HFF-Myc (cell line): ENCODE measurements at regions not wholly inside any gene's neighbourhood (a gene's known extent, or its start where the extent isn't known, plus 50 kb on each side); places are given as distances from the start of the nearest gene placed in this dataset.

Experiments
- DNase-seq: peaks from one replicate; pipeline ENCODE4 v3.0.0-alpha.2; 2011; ENCODE audit warnings: low read depth; ENCODE audit errors: extremely low read depth
- H3K4me3 ChIP-seq: replicated peaks from 2 replicates; pipeline ENCODE4 v1.5.1; 2011; ENCODE audit warnings: low read depth, mild to moderate bottlenecking, control low read depth, low read length
- TF ChIP-seq, protein P1 (sequence below): IDR thresholded peaks from 2 replicates; pipeline ENCODE4 v1.5.1; 2012; ENCODE audit warnings: mild to moderate bottlenecking, low read depth, low read length, control low read depth; ENCODE audit errors: missing control alignments

- H3K4me3 ChIP-seq: no peak overlapping the region
- TF ChIP-seq, protein P1, sequence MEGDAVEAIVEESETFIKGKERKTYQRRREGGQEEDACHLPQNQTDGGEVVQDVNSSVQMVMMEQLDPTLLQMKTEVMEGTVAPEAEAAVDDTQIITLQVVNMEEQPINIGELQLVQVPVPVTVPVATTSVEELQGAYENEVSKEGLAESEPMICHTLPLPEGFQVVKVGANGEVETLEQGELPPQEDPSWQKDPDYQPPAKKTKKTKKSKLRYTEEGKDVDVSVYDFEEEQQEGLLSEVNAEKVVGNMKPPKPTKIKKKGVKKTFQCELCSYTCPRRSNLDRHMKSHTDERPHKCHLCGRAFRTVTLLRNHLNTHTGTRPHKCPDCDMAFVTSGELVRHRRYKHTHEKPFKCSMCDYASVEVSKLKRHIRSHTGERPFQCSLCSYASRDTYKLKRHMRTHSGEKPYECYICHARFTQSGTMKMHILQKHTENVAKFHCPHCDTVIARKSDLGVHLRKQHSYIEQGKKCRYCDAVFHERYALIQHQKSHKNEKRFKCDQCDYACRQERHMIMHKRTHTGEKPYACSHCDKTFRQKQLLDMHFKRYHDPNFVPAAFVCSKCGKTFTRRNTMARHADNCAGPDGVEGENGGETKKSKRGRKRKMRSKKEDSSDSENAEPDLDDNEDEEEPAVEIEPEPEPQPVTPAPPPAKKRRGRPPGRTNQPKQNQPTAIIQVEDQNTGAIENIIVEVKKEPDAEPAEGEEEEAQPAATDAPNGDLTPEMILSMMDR: no peak
- DNase-seq: no peak
These were observed 77.6 kb upstream of the A1CF start for GRCh38 chr10:50963063-50963462.

DNA sequence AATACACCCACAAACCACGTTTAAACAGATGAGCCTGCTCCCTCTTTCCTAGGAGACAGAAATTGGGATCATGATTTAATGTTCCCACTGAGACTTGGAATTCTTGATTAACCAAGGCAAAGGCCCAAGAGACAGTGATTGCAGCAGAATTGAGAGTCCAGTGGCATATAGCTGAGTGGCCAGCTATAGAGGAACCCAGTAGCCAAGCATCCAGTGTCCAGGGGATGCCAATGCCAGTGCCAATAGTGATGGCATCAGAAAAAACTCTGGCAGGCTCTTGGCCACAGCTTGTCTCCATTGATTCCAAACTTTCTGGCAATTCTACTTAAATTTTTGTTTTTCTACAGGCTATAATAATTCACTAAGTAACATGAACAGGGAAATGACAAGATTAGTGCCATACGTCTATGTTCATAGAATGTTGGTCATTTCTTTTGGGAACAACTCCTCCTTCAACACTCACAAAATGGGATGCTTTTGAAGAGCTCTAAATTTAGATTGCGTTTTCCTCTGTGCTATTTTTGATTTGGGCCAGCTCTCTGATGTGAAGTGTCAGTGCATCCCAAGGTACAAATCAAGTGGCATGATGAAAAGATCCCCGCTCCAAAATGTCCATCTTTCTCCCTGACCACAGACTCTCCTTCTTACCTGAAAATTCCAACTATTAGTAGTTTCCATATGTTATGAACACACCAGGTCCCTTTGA lies 83.1 kb upstream of the A1CF start:
- DNase-seq: no peak
- TF ChIP-seq, protein P1: no peak
- H3K4me3 ChIP-seq: no peak overlapping the region

DNA sequence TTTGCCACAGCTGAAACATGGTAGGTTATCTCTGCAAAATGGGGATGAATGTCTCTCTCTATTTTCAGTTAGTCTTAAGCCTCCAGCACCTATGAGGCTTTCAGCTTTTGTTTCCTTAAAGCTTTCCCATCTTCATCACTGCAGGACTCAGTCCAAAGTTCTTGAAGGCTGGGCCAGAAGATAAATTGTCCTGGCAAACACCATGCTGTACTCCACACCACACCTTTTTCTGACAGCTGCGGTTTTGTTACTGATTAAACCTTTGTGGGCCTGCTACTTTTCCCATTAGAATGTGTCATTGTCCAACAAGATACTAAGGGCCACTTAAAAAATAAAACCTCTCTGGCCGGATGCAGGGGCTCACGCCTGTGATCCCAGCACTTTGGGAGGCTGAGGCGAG lies 87.2 kb upstream of the A1CF start:
- DNase-seq: no peak
- TF ChIP-seq, protein P1: no peak
- H3K4me3 ChIP-seq: no peak overlapping the region

DNA sequence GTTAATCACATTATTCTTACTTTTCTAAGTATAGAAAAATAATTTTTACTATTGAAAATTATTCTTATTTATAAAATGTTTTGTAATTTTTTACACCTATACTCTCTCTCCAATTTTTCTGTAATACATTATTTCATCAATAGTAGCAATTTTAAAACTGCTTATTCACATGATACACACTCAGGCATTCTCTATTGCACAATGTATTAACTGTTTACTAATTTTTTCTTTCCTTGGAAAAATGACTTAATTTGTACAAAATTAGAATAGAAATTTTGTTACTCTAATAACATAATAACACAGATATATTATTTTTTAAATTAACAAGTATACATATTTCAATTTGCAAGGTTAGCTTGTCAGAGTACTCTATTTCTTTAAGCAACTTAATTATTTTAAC lies 92.9 kb upstream of the PRKG1 start:
- no peak overlapping the region for H3K4me3 ChIP-seq
- TF ChIP-seq, protein P1: no peak
- no peak for DNase-seq

GRCh38 chr10:50981904-50982303 lies 92.4 kb upstream of the PRKG1 start:
- TF ChIP-seq, protein P1: no peak
- H3K4me3 ChIP-seq: no peak overlapping the region
- no peak for DNase-seq

DNA sequence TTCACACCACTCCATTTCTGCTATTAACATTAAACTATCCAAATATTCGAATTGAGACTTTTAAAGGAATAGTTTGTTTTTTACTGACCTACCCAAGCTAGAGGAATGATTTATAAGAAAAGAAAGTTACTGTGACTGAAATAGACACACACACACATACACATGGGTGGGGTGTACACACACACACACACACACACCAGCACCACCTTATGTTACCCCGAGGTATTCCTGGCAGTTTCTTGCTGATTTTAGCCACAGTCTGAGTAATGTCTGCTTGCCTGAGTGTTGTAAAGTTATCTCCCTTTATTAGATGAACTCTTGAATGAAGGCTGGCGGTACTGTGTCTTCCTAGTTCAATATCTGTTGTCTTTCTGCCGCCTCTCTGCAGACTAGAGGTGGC lies 91.3 kb upstream of the PRKG1 start:
- TF ChIP-seq, protein P1: no peak
- no peak overlapping the region for H3K4me3 ChIP-seq
- no peak for DNase-seq

GRCh38 chr10:50987934-50988333 lies 86.4 kb upstream of the PRKG1 start:
- H3K4me3 ChIP-seq: no peak overlapping the region
- TF ChIP-seq, protein P1: no peak
- DNase-seq: no peak
